Left renal pelvis (tissue), 4 donors: ENCODE measurements at regions not wholly inside any gene's neighbourhood (a gene's known extent, or its start where the extent isn't known, plus 50 kb on each side); places are given as distances from the start of the nearest gene placed in this dataset.

Experiments used
- DNase-seq, 4 donors: peaks; one replicate each; pipeline ENCODE4 v3.0.0-alpha.2; 2013; ENCODE audit warnings: low read depth in 4 of 4, low spot score in 3 of 4

GRCh38 chr7:17118412-17118811, 180.0 kb upstream of the AHR start:
- no peak for DNase-seq

- DNase-seq = no peak
Observed at GRCh38 chr7:17120756-17121155, 177.7 kb upstream of the AHR start.

- no peak for DNase-seq
Observed at GRCh38 chr7:17121671-17122070, 176.8 kb upstream of the AHR start.

GRCh38 chr7:17123020-17123419, 175.4 kb upstream of the AHR start:
- no peak for DNase-seq

- DNase-seq = no peak
Observed at GRCh38 chr7:17126413-17127268, 171.8 kb upstream of the AHR start.

- DNase-seq = no peak
Observed at GRCh38 chr7:17129218-17129617, 169.2 kb upstream of the AHR start.

- peak in 1 of 4 donors; percentile 61 for DNase-seq
Observed at GRCh38 chr7:17130281-17131059, 168.0 kb upstream of the AHR start.

- peak in 1 of 4 donors; percentile 32 for DNase-seq
Observed at GRCh38 chr7:17131060-17131345, 167.4 kb upstream of the AHR start.

- DNase-seq = peak in 1 of 4 donors; percentile 14
Observed at GRCh38 chr7:17131983-17132655, 166.3 kb upstream of the AHR start.

GRCh38 chr7:17132726-17133125, 165.7 kb upstream of the AHR start:
- no peak for DNase-seq

- DNase-seq = no peak
Observed at GRCh38 chr7:17133977-17134376, 164.5 kb upstream of the AHR start.

- no peak for DNase-seq
Observed at GRCh38 chr7:17134786-17135185, 163.7 kb upstream of the AHR start.

GRCh38 chr7:17136126-17136525, 162.3 kb upstream of the AHR start:
- no peak for DNase-seq

GRCh38 chr7:17139081-17139480, 159.4 kb upstream of the AHR start:
- no peak for DNase-seq

GRCh38 chr7:17140406-17140805, 158.0 kb upstream of the AHR start:
- no peak for DNase-seq

GRCh38 chr7:17142831-17143541, 155.5 kb upstream of the AHR start:
- DNase-seq = no peak

GRCh38 chr7:17144322-17144721, 154.1 kb upstream of the AHR start:
- DNase-seq = no peak

- DNase-seq = peak in 1 of 4 donors; percentile 11
Observed at GRCh38 chr7:17146621-17147020, 151.8 kb upstream of the AHR start.

- DNase-seq = no peak
Observed at GRCh38 chr7:17147409-17147808, 151.0 kb upstream of the AHR start.

- no peak for DNase-seq
Observed at GRCh38 chr7:17150018-17150417, 148.4 kb upstream of the AHR start.

- DNase-seq = no peak
Observed at GRCh38 chr7:17152721-17153120, 145.7 kb upstream of the AHR start.
